Neuron (in vitro differentiated cells): ENCODE measurements at regions not wholly inside any gene's neighbourhood (a gene's known extent, or its start where the extent isn't known, plus 50 kb on each side); places are given as distances from the start of the nearest gene placed in this dataset.

Experiments
- H2AFZ ChIP-seq: one replicate; pipeline ENCODE4 v1.6.1; 2013; ENCODE audit warnings: low read depth, mild to moderate bottlenecking, inconsistent platforms, low read length, moderate library complexity
- H3K27me3 ChIP-seq: one replicate; pipeline ENCODE4 v1.6.1; 2013; ENCODE audit warnings: low read length; ENCODE audit not compliant: insufficient read depth
- H3K36me3 ChIP-seq: one replicate; pipeline ENCODE4 v1.6.1; 2013; ENCODE audit warnings: low read length; ENCODE audit not compliant: insufficient read depth
- H3K4me1 ChIP-seq: one replicate; pipeline ENCODE4 v1.6.1; 2013; ENCODE audit warnings: low read length; ENCODE audit not compliant: insufficient read depth
- H3K4me3 ChIP-seq: 2 replicates; pipeline ENCODE4 v1.5.1; 2013; ENCODE audit warnings: mild to moderate bottlenecking, low read length, moderate library complexity
- H3K9me3 ChIP-seq: one replicate; pipeline ENCODE4 v1.6.1; 2013; ENCODE audit warnings: low read length

DNA sequence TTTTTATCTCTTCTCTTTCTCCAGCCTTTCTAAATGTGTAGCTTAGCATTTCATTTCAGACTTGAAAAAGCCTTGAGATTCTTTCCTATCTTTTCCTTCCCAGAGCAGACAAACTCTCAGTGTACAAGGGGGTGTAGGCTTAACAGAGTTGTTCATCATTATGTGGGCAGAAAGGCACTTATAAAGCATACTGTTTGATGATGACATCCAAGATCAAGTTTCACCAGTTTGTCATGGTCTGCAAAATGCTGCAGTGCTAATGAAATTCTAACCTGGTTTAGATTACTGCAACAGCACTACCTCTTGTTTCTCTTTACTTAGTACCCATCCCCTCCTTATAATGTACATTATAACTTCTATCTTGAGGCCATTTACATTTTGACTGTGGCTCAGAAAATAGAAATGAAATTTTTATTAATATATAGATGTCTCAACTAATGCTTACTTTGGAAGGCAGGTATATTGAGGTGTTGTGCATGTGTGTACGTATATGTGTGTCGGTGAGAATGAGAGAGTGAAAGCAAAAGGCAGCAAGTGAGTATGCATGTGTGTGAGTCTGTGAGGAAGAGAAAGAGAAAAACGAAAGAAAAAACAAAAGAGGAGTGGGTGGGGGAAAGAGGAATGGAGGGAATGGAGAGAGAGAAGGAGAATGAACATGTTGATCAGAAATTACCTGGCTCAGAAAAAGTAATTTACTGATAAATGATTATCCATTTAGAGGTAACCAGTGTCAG is 1043.6 kb downstream of the TUSC7 start:
- H3K4me1 ChIP-seq, result no peaks in the 10 kb centered on the region
- no peak overlapping the region for H2AFZ ChIP-seq
- no peaks in the 10 kb centered on the region for H3K36me3 ChIP-seq
- H3K9me3 ChIP-seq, result no peaks in the 10 kb centered on the region
- H3K4me3 ChIP-seq, result no peak overlapping the region
- H3K27me3 ChIP-seq, result no peaks in the 10 kb centered on the region

DNA sequence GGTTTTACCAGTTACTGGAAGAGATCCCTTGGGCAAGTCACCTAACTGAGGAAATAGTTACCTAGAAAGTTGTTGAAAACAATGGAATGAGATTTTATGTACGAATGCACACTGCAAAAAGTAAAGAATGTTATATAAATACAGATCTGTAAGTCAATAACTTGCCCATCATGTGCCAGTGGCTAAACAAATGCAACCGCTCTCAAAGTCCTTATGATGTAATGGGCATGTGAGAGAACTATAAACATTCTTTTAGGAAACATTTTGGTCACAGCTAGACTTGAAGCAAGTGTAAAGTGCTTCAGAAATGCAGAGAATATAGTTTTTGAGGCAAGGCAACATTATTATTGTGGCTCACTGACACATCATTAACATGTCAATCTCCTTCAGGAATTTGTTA is 1044.5 kb downstream of the TUSC7 start:
- Histone ChIP-seq H3K4me3 (no peak overlapping the region), H3K4me1 (no peaks in the 10 kb centered on the region), H3K9me3 (no peaks in the 10 kb centered on the region), H3K27me3 (no peaks in the 10 kb centered on the region), H2AFZ (no peak overlapping the region), H3K36me3 (no peaks in the 10 kb centered on the region)

DNA sequence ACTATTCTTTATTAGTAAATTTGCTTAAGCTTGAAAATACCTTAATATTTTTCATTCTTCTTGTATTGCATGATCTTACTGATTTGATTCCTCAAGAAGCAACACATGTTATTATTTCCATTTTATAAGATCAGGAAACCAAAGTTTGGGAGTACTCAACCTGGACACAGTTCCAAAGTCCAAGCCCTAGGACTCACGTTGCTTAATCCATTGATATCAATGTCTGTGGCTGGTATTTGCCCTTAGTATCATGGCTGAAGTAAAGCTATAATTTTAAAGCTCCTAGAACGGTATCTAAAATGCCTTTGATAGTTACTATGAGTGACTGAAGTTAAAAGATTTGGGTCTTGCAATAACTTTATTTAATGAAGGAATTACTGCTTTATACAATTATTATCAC is 1045.3 kb downstream of the TUSC7 start:
- no peak overlapping the region for H2AFZ ChIP-seq
- no peaks in the 10 kb centered on the region for H3K27me3 ChIP-seq

DNA sequence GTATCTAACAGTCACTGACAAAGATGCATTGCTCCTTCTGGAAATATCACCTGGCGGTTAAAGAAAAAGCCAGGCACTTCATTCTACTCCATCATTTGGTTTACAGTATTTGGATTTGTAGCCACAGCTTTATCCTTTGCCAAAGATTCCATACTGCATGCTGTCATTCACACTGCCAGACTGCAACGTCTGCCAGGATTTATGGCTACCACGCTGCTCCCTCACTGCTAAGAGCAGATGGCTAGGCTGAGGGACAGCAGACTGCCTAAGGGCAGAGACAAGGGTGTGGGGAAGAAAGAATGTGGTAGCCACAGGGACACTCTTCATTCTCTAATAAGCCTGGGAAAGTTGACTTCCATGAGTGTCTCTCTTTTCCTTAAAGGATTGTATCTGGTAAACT is 1047.0 kb downstream of the TUSC7 start:
- Histone ChIP-seq H3K36me3 (no peaks in the 10 kb centered on the region), H3K9me3 (no peaks in the 10 kb centered on the region), H2AFZ (no peak overlapping the region), H3K4me3 (no peak overlapping the region), H3K4me1 (peaks cover 2% of the 10 kb centered on the region), H3K27me3 (no peaks in the 10 kb centered on the region)

More for the DNA sequence above, 1045.3 kb downstream of the TUSC7 start:
- Histone ChIP-seq H3K4me1 (no peaks in the 10 kb centered on the region), H3K4me3 (no peak overlapping the region), H3K9me3 (no peaks in the 10 kb centered on the region), H3K36me3 (no peaks in the 10 kb centered on the region)

DNA sequence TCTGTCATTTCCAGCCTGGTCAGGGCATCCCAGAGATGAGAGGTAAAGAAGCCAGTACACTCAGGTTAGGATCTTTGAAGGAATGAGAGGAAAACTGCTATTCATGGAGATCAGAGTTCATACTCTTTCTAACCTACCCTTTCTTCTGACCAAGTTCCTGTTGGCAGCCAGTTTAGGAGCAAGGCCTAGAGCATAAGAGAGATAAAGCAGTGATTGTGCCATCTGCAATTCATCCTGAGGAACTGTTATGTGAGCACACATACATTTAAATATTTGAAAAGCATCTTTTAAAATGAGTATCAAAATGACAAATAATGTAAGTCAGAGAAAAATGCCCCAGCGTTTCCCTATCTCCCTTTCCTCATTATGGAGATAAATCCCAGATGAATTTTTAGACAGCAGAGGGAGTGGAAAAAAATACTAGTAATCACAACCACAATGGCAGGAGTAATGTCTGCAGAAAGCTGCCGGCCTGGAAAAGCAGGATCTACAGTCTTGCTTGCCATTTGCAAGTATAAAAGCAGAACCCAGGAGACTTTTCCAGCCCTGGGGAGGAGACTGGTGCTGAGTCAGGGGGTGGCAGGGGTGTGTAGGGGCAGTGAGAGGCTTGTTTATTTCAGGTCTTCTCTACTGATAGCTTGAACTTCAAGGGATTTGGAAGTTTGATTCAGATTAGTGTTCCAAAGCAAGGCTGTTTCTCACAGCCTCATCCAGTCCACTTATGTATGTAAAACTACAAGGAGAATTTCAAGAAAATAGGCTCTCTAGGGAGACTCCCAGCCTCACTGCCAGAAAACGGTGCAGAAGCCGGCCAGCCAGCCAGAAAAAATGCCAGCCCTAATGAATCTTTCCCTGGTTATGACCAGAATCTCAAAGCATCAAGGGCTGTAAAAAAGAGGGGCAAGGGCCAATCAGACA is 1052.4 kb downstream of the TUSC7 start:
- H3K27me3 ChIP-seq, result no peaks in the 10 kb centered on the region
- no peaks in the 10 kb centered on the region for H3K36me3 ChIP-seq
- peak overlapping the region; percentile 50 for H2AFZ ChIP-seq
- peaks cover 19% of the 10 kb centered on the region for H3K4me1 ChIP-seq
- no peaks in the 10 kb centered on the region for H3K9me3 ChIP-seq
- no peak overlapping the region for H3K4me3 ChIP-seq

DNA sequence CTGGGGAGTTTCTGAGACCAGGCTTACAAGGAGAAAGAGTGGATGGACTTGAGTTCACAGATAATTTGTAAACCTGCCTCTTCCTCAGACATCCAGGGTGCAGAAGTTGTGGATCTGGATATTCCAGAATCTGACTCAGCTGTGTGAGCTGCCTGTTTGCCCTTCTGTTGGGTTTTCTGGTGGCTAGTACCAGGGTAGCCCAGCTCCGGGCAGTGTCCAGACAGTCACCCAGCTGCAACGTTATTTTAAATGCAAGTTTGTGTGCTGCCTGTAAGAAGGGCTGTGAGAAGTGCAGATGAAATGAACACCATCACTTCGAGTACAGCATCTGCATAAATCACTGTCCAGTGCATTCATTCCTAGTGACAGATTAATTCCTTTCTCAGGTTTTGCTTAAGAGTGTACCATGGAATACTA is 1053.0 kb downstream of the TUSC7 start:
- H2AFZ ChIP-seq, result peak overlapping the region; percentile 50
- no peaks in the 10 kb centered on the region for H3K27me3 ChIP-seq
- H3K4me3 ChIP-seq, result no peak overlapping the region
- peaks cover 19% of the 10 kb centered on the region for H3K4me1 ChIP-seq
- no peaks in the 10 kb centered on the region for H3K36me3 ChIP-seq
- no peaks in the 10 kb centered on the region for H3K9me3 ChIP-seq

DNA sequence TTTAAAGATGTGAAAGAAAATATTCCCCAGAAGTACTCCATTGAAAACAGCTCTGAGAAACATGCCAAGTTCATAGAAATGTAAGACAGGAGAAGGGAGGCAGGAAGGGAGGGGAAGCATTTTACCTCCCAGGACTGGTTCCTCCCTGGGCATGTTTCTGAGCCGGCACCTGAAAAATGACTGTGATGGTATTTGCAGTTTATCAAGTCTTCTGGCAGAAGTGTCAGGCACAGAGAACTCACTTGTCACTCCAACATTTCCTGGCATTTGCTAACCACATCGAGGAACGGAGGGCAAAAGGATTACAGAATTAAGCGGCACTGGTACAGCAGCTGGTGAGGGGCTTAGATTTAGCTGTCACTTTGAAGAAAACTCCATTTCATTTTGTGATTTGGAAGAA is 1054.0 kb downstream of the TUSC7 start:
- H3K36me3 ChIP-seq, result no peaks in the 10 kb centered on the region
- H3K27me3 ChIP-seq, result no peaks in the 10 kb centered on the region
- H2AFZ ChIP-seq, result no peak overlapping the region
- peaks cover 19% of the 10 kb centered on the region for H3K4me1 ChIP-seq
- H3K4me3 ChIP-seq, result no peak overlapping the region
- no peaks in the 10 kb centered on the region for H3K9me3 ChIP-seq

DNA sequence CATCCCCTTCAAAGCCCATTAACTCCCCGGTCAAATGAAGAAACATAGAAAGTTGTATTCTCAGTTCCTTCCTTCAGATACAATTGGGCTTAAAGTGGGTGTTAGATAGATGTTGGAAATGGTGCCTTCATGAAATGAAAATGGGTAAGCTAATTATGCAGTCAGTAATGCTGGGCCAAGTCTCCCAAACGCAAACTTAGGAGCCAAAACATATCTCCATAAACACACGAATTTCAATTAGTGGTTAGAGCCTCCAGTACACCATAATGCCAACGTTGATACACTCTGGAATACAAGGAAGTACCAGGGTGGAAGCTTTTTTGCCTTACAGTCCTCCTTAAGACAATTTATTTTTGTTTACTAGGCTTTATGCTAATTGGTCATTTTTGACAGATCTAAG is 1059.0 kb downstream of the TUSC7 start:
- no peaks in the 10 kb centered on the region for H3K27me3 ChIP-seq
- H2AFZ ChIP-seq, result no peak overlapping the region
- no peaks in the 10 kb centered on the region for H3K9me3 ChIP-seq
- H3K4me3 ChIP-seq, result no peak overlapping the region
- H3K4me1 ChIP-seq, result no peaks in the 10 kb centered on the region
- no peaks in the 10 kb centered on the region for H3K36me3 ChIP-seq

DNA sequence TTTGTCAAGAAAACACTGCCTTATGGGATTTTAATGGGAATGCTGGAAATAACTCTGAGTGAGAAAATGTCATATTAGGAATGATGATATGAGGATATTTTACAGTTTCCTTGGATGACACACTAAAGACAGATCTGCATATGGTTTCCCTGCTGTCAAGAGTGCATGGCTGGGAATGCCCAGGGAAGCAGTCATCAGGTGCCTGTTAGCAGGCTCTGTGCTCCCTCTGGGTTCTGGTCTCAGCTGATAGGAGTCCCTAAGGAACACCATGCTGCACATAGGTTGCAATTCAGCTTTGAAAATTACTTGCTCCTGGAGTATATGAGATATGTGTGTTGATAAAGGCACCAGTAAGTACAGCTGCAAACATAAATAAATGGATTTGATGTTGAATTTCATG is 1064.6 kb downstream of the TUSC7 start:
- no peak overlapping the region for H2AFZ ChIP-seq
- H3K4me1 ChIP-seq, result no peaks in the 10 kb centered on the region
- H3K27me3 ChIP-seq, result no peaks in the 10 kb centered on the region
- no peaks in the 10 kb centered on the region for H3K9me3 ChIP-seq
- H3K36me3 ChIP-seq, result no peaks in the 10 kb centered on the region
- no peak overlapping the region for H3K4me3 ChIP-seq

DNA sequence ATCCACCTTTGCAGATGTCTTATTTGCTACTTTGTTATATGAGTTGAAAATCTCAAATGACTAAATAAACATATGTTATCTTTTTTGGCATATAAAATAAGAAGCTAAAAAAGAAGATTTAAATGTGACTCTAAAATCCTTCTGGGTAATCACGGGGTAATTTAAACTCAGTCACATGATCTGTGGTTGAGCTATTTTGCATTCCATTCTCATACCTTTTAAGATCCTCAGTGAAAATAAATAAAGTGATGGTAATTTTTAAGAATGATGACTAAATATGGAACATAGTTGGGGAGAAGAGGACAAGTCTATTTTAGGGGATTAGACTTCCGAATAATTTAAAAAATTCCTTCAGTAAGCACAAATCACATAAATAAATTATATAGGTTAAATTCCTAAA is 1076.8 kb downstream of the TUSC7 start:
- Histone ChIP-seq H3K36me3 (no peaks in the 10 kb centered on the region), H3K9me3 (no peaks in the 10 kb centered on the region), H3K4me1 (peaks cover 25% of the 10 kb centered on the region), H3K4me3 (no peak overlapping the region), H2AFZ (no peak overlapping the region), H3K27me3 (no peaks in the 10 kb centered on the region)

DNA sequence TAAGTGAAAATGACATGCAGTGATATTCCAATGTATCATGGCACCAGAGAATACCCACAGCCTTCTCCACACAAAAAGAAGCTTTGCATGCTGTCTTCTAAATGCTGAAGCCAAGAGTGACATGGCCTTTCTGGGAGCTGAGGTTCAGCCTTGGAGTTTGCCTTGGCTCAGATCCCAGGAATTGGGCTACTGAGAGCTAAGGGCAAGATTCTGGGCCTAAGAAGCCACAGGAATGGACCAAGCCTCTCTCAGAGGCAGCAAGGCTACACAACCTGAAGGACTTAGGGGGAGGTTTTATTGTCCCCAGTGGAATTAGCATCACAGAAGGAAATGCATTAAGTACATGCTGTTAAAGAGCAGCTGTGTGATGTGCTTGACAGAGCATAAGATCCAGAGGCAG is 1078.5 kb downstream of the TUSC7 start:
- Histone ChIP-seq H3K27me3 (no peaks in the 10 kb centered on the region), H2AFZ (no peak overlapping the region), H3K9me3 (no peaks in the 10 kb centered on the region), H3K4me1 (peaks cover 25% of the 10 kb centered on the region), H3K4me3 (no peak overlapping the region), H3K36me3 (no peaks in the 10 kb centered on the region)

DNA sequence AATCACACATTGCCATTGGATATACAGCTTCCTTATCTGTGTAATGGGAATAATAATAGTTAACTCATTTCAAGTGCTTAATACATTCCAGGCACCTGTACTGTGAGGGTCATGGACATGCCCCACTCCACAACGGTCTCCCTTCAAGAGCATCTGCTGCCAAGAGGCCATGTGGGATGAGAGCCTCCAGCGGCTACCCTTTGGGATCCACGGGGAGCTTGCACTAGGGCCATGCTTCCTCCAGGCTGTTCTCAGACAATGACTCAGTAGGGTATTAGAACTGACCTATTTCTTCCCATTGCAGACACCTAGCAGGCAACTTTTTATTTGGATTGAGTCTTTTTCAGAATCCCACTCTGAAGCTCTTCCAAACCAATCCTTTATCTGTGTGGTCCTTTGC is 1078.9 kb downstream of the TUSC7 start:
- no peak overlapping the region for H2AFZ ChIP-seq
- H3K27me3 ChIP-seq, result no peaks in the 10 kb centered on the region
- H3K4me1 ChIP-seq, result peaks cover 25% of the 10 kb centered on the region
- no peaks in the 10 kb centered on the region for H3K36me3 ChIP-seq
- no peaks in the 10 kb centered on the region for H3K9me3 ChIP-seq
- H3K4me3 ChIP-seq, result no peak overlapping the region

DNA sequence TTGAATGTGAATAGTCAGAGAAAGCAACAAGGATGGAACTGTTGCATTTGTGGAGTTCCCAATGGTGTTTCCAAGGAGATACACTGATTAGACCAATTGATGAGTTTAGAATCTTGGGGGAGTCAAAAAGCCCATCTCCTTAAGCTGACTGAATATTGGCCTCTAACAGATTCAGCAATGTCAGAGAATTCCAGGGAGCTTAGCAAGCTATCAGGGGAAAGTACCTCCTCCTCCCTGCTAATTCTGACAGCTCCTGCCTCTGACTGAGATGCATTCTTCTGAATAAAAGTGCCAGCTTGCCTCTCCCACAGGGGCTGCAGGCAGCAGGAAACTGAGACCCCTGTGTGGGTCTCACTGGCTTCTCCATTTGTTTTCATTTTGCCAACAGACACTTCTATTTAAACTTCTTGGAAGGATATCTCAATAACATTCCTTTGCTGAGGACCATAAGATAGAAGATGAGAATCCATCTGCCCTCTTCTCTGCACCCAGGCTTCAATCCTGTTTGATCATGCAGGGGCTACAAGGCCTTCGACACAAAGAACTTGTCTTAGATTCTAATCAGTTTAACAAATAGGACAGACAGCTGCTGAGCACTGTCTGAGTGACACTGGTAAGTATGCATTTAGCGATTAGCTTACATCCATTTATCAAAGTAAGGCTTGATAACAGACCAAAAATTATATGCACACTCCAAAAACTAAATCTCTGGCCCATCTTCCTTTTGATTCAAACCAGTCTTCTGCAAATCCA is 1080.8 kb downstream of the TUSC7 start:
- H3K27me3 ChIP-seq, result no peaks in the 10 kb centered on the region
- H3K9me3 ChIP-seq, result no peaks in the 10 kb centered on the region
- H3K4me1 ChIP-seq, result peaks cover 29% of the 10 kb centered on the region
- no peak overlapping the region for H3K4me3 ChIP-seq
- H2AFZ ChIP-seq, result no peak overlapping the region
- H3K36me3 ChIP-seq, result no peaks in the 10 kb centered on the region
